Ovary (tissue), 3 donors: ENCODE measurements at regions not wholly inside any gene's neighbourhood (a gene's known extent, or its start where the extent isn't known, plus 50 kb on each side); places are given as distances from the start of the nearest gene placed in this dataset.

ENCODE experiments used
- CTCF ChIP-seq, 3 donors: fragments of 450-650 bp in 2 of 3; fragments of 200-600 bp in 1 of 3; IDR thresholded peaks; one replicate each; pipeline versions ENCODE4 v1.5.1 to v1.8.0; 2016 to 2022; ENCODE audit warnings: antibody characterized with exemption in 3 of 3, mild to moderate bottlenecking in 1 of 3
- EP300 ChIP-seq: sonication (generic); formaldehyde crosslinking; IDR thresholded peaks from one replicate; pipeline ENCODE4 v1.6.1; 2017; ENCODE audit warnings: antibody characterized with exemption
- donor health status: DM: no; HTN: no; CAD: no.

GRCh38 chr2:34731292-34731691 is 1132.2 kb upstream of the FAM98A start:
- TF ChIP-seq CTCF (IDR thresholded peaks at IDR 0.05) (no peak), EP300 (no peak)
